ENCODE measurements at regions not wholly inside any gene's neighbourhood (a gene's known extent, or its start where the extent isn't known, plus 50 kb on each side); places are given as distances from the start of the nearest gene placed in this dataset.

DNA sequence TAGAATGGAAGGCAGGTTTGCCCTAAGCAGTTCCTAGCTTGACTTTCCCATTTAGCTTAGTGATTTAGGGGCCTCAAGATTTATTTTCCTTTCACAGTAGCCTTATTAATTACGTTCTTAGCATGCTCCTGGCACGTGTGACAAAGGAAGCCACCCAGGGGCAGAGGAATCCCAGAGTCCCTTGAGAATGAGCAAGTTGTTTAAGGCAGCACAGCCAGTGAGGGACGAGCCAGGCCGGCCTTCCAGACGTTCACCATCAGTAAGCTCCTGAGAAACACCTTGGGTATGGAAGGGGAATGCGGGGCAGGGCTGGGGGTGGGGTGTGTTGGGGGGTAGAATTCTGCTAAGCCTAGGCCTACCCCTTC, 76.3 kb downstream of the SOWAHC start:
- TF ChIP-seq, protein P1, sequence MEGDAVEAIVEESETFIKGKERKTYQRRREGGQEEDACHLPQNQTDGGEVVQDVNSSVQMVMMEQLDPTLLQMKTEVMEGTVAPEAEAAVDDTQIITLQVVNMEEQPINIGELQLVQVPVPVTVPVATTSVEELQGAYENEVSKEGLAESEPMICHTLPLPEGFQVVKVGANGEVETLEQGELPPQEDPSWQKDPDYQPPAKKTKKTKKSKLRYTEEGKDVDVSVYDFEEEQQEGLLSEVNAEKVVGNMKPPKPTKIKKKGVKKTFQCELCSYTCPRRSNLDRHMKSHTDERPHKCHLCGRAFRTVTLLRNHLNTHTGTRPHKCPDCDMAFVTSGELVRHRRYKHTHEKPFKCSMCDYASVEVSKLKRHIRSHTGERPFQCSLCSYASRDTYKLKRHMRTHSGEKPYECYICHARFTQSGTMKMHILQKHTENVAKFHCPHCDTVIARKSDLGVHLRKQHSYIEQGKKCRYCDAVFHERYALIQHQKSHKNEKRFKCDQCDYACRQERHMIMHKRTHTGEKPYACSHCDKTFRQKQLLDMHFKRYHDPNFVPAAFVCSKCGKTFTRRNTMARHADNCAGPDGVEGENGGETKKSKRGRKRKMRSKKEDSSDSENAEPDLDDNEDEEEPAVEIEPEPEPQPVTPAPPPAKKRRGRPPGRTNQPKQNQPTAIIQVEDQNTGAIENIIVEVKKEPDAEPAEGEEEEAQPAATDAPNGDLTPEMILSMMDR (conservative IDR thresholded peaks at IDR 0.05; ENCODE audit: low read depth, low read length) = no peak
- TF ChIP-seq EZH2 (IDR thresholded peaks at IDR 0.05; ENCODE audit: low read length, unreplicated experiment) = no peak
- TF ChIP-seq EZH2phosphoT487 (IDR thresholded peaks at IDR 0.05; ENCODE audit: borderline replicate concordance, low read length) = no peak
